ENCODE measurements at regions not wholly inside any gene's neighbourhood (a gene's known extent, or its start where the extent isn't known, plus 50 kb on each side); places are given as distances from the start of the nearest gene placed in this dataset.

DNA sequence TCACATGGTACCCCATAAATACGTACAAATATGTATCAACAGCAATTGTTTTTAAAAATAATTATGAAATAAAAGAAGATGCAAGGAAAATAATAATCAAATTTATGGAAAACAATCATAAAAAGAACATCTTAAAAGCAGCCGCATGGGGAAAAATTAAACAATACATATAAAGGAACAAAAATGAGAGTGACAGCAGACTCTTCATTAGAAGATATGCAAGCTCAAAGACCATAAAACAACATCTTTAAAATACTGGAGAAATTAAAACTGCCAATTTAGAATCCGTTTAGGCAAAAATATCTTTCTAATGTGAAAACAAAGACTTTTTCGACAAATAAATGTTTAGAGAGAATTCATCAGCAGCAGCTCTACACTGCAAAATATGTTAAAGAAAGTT, 190.6 kb upstream of the C11orf58 start:
- no peak overlapping the region for H3K27ac ChIP-seq (ENCODE audit: low read length)
- in situ Hi-C loops (cut with HindIII; ENCODE audit: low pct_unique_long_range_greater_than_20kb, low sequenced_read_pairs): no loop called here
- CTCF ChIA-PET: no interaction called here
- no peak for ATAC-seq
- H3K36me3 ChIP-seq (ENCODE audit: control insufficient read depth, insufficient read depth, low read length): no peaks in the 10 kb centered on the region
- no TSS peak for BruUV-seq (replicated peaks)
- H3K9me3 ChIP-seq (ENCODE audit: control insufficient read depth, insufficient read depth, low read depth, low read length): no peaks in the 10 kb centered on the region
- TF ChIP-seq, protein P1, sequence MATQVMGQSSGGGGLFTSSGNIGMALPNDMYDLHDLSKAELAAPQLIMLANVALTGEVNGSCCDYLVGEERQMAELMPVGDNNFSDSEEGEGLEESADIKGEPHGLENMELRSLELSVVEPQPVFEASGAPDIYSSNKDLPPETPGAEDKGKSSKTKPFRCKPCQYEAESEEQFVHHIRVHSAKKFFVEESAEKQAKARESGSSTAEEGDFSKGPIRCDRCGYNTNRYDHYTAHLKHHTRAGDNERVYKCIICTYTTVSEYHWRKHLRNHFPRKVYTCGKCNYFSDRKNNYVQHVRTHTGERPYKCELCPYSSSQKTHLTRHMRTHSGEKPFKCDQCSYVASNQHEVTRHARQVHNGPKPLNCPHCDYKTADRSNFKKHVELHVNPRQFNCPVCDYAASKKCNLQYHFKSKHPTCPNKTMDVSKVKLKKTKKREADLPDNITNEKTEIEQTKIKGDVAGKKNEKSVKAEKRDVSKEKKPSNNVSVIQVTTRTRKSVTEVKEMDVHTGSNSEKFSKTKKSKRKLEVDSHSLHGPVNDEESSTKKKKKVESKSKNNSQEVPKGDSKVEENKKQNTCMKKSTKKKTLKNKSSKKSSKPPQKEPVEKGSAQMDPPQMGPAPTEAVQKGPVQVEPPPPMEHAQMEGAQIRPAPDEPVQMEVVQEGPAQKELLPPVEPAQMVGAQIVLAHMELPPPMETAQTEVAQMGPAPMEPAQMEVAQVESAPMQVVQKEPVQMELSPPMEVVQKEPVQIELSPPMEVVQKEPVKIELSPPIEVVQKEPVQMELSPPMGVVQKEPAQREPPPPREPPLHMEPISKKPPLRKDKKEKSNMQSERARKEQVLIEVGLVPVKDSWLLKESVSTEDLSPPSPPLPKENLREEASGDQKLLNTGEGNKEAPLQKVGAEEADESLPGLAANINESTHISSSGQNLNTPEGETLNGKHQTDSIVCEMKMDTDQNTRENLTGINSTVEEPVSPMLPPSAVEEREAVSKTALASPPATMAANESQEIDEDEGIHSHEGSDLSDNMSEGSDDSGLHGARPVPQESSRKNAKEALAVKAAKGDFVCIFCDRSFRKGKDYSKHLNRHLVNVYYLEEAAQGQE (IDR thresholded peaks at IDR 0.05; ENCODE audit: insufficient read depth in 1 of 2, low read depth in 2 of 2, low read length in 1 of 2): no peak
- TF ChIP-seq, protein P2, sequence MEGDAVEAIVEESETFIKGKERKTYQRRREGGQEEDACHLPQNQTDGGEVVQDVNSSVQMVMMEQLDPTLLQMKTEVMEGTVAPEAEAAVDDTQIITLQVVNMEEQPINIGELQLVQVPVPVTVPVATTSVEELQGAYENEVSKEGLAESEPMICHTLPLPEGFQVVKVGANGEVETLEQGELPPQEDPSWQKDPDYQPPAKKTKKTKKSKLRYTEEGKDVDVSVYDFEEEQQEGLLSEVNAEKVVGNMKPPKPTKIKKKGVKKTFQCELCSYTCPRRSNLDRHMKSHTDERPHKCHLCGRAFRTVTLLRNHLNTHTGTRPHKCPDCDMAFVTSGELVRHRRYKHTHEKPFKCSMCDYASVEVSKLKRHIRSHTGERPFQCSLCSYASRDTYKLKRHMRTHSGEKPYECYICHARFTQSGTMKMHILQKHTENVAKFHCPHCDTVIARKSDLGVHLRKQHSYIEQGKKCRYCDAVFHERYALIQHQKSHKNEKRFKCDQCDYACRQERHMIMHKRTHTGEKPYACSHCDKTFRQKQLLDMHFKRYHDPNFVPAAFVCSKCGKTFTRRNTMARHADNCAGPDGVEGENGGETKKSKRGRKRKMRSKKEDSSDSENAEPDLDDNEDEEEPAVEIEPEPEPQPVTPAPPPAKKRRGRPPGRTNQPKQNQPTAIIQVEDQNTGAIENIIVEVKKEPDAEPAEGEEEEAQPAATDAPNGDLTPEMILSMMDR (IDR thresholded peaks at IDR 0.05): no peak
- DNase-seq (ENCODE audit: low read depth, low spot score): no peak
- POLR2A ChIA-PET: no interaction called here
- intact Hi-C loops (cut with micrococcal nuclease; ENCODE audit: unreplicated experiment): no loop called here
- H3K4me1 ChIP-seq (ENCODE audit: control insufficient read depth, insufficient read depth, low read length): no peaks in the 10 kb centered on the region
- H3K27me3 ChIP-seq (ENCODE audit: control insufficient read depth, insufficient read depth, low read length): no peaks in the 10 kb centered on the region
- no peak overlapping the region for H3K4me3 ChIP-seq (ENCODE audit: low read depth in 2 of 2, low read length in 2 of 2)

DNA sequence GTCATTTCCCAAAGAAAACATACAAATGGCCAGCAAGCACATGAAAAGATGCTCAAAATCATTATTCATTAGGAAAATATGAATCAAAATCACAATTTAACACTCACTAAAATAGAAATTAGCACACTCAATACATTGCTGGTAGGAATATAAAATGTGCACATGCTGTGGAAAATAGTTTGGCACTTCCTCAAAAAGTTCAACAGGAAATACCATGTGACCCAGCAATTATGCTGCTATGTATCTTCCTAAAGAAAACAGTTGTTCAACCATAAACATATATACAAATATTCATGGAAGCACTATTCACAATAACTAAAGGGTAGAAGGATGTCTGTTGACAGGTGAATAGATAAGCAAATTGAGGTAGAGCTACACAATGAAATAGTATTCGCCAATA, 187.3 kb upstream of the SOX6 start:
- ATAC-seq: no peak
- ChIA-PET CTCF (no interaction called here), POLR2A (no interaction called here)
- in situ Hi-C loops (cut with HindIII; ENCODE audit: low pct_unique_long_range_greater_than_20kb, low sequenced_read_pairs) (no loop called here), intact Hi-C loops (cut with micrococcal nuclease; ENCODE audit: unreplicated experiment) (no loop called here)
- Histone ChIP-seq H3K4me3 (ENCODE audit: low read depth in 2 of 2, low read length in 2 of 2) (no peak overlapping the region), H3K27me3 (ENCODE audit: control insufficient read depth, insufficient read depth, low read length) (no peaks in the 10 kb centered on the region), H3K27ac (ENCODE audit: low read length) (no peak overlapping the region), H3K36me3 (ENCODE audit: control insufficient read depth, insufficient read depth, low read length) (no peaks in the 10 kb centered on the region), H3K9me3 (ENCODE audit: control insufficient read depth, insufficient read depth, low read depth, low read length) (no peaks in the 10 kb centered on the region), H3K4me1 (ENCODE audit: control insufficient read depth, insufficient read depth, low read length) (no peaks in the 10 kb centered on the region)
- TF ChIP-seq, protein P2 (IDR thresholded peaks at IDR 0.05): no peak
- TF ChIP-seq TCF7L2 (IDR thresholded peaks at IDR 0.05; ENCODE audit: low read depth, low read length) (no peak), POLR2AphosphoS5 (IDR thresholded peaks at IDR 0.05; ENCODE audit: low read depth, low read length) (no peak), SIN3A (IDR thresholded peaks at IDR 0.05; ENCODE audit: borderline replicate concordance, insufficient read depth, low read depth, low read length) (no peak)
- TF ChIP-seq, protein P1 (IDR thresholded peaks at IDR 0.05; ENCODE audit: insufficient read depth in 1 of 2, low read depth in 2 of 2, low read length in 1 of 2): no peak
- BruUV-seq (replicated peaks): no TSS peak
- DNase-seq (ENCODE audit: low read depth, low spot score): no peak
